ENCODE measurements at regions not wholly inside any gene's neighbourhood (a gene's known extent, or its start where the extent isn't known, plus 50 kb on each side); places are given as distances from the start of the nearest gene placed in this dataset.
"Not testable (repeated sequence)": the region's sequence is repeated elsewhere in the genome, so short reads cannot be mapped to it uniquely, and the experiment has no call there.

DNA sequence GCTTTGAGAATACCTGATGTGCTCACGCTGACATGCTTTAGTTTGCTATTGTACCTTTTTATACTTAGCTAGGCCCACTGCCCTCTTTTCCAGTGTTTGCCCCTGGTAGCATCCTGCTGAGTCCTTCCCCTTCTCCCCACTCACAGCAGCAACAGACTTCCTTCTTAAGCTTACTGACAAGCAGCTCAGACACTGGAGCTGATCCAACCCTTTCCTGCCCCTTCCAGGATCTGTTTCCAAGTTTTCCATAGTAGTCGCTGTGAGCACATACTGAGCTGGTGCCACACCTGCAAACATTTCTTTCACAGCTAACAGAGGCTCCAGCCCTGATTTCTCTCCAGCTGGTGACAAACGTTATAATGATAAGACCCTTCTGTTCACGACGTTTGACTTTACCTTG is 991.4 kb upstream of the CELF4 start:
- DNase-seq: no peak

DNA sequence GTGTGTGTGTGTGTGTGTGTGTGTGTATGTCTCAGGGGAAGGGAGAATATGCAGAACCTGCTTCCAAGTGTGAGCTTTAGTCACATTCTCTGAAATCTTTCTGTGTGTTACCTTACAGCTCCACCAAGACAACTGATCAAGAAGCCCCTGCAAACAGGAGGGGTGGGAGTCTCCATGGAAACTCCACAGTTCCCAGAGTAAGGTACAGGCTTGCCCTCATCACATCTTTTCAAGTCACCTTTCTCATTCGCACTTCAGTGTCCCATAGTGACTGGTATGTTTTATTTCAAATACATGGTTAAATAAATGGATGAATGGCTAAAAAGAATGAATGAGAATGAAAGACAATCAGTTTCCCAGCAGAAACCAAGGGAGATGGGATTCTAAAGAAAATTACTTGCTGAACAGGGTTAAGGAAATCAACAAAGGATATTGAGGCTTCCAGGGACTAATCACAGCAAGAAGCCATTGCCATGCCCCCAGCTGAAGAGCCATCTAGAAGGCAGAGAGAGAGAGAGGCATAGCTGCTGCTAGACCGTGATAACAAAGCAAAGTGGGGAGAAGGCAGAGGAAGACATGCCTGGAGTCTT is 987.2 kb upstream of the CELF4 start:
- DNase-seq: no peak

DNA sequence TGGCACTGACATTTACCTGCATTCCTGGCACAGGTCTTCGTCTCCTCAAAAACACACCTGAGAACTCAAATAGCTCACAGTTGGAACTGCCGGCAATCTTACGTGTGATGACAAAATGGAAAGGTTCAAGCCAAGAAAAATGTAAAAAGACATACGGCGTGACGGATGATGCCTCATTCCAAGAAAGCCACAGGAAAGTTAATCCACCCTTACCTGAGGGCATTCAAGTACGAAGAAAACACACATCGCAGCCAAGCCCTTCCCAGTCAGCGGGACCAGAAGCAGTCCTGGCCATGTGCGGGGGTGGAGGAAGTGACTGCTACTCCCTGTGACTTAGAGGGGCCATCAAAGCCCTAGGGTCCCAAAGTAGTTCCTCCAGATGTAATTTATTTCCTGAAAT is 986.3 kb upstream of the CELF4 start:
- no peak for DNase-seq

DNA sequence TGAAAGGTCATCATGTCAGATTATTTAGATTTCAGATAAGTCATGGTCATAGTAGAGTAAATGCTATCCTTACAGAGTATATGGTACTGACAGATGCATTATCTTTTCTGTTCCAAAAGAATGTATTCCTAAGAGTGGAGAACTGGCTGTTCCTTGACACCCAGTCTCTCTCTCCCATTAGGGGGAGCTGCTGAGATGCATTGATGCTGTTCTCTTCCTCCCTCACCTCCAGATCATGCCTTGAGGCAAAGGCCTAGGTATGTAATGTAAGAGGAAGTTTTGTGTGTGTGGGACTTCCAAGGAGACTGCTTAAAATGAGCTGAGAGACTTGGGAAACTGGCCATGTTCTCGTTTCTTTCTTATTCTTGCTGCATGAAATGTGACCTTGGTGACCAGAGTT is 979.5 kb upstream of the CELF4 start:
- no peak for DNase-seq

DNA sequence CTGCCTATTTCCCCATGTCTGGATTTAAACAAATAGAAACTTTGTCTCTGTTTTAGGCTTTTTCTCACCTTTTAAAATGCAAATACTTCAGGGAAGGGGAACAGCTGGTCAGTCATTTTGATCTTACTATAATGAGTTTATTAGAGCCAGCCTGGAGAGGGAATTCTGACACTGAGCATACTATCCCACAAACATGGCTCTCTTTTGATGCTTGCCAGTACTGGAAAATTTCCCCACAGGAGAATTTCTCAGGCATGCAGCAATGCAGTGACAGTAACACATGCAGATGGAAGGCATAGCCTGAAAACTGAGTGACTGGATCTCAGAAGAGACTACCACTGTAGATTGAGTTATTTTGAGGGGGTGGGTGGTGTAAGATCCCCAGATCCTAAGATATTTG is 974.3 kb upstream of the CELF4 start:
- DNase-seq: no peak

DNA sequence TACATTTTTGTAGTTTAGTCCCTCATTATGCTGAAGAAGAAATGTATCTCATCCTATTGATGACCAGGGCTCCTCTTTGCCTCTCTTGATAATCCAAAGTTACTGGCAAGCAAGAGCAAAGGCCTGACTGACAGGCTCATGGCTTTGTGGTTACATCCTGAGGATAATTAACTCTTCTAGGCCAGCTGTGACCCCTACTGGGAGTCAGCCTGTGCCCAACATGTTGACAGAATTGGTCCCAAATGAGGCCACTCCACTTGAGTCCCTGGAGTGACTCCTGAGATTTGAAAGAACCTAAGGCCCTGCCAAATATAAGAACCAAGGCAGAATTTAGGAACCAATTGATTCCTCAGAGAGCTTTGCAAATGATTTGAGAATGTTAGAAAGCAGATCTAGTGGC is 973.8 kb upstream of the CELF4 start:
- no peak for DNase-seq

DNA sequence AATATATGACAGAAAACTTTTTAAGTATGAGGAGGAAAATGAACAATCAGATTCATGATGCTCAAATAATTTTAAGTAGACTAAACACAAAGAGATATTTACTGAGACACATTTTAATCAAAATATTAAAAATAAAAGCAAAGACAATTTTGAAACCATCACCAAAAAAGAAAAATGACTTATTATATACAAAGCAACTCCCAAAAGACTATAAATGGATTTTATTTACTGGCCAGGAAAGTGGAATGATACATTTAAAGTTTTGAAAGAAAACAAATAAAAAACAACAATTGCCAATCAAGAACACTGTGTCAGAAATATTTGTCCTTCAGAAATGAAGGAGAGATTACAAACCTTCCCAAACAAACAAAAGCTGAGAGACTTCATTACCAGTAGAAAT is 968.5 kb upstream of the CELF4 start:
- no peak for DNase-seq

DNA sequence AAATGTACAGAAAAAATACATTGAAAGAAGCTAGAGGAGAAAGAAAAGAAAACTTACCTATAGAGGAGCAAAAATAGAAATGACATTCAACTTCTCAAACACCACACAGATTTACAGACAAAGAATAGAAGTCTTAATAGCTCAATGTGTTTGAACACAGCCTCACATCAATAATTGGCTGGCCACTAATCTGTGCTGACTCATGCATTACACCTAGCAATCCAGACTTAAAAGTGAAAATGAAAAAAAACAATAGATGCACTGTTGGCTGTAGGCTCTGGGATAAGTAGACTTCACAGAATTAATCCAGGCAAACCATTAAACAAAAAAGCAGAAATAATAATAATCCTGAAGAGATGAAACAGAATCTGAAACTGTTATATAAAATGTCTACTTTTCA is 961.3 kb upstream of the CELF4 start:
- DNase-seq: no peak

DNA sequence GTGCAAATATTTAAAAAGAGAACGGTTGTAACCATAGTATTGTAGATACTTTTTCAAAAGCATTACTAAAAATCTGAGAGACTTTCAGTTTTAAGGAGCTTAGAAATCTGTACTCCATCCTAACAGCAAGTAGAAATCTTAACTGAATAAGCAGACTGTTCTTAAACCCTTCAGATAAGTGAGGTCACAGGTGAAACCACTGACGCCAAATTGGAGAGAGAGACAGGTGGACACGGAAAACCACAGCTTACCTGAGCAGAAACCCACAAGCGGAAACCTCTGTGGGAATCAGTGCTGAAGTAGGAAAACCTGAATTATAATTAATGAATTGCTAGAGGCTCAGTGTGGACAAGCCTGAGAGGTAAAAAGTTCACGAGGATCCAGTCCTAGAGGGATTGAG is 959.4 kb upstream of the CELF4 start:
- no peak for DNase-seq

DNA sequence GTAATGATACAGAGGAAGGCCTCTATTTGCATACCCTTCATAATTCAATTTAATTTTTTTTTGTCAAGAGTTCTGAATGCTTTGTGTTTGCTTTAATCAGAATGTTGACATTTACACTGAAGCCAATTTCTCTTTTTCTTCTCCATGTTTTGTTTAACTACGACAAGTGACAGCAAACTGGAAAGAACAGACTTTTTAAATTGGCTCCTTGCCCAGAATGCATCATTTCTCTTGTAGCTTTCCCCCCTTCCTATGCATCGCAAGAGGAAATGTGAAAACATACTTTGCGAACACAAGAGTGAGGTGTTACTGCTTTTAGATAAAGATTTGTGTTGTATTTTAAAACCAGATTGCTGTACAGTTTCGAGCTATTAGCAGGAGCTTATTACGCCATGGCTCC is 955.2 kb upstream of the CELF4 start:
- no peak for DNase-seq

DNA sequence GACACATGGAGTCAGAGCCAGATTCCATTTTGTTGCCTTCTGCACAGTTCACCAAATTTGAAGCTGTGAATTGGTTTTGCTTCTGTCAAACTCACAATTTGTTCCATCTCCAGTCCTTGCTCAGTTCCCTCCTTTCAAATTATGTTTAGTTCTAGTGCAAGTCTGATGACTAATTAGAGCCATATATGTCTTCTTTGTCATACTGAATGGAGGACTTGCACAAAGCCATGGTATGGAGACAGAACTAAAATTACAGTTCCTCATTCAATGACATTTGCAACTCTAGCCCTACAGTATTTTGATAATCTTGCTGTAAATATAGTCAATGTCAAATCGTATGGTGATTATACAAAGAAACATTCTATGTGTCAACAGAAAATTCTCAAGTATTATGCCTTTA is 936.9 kb upstream of the CELF4 start:
- no peak for DNase-seq

DNA sequence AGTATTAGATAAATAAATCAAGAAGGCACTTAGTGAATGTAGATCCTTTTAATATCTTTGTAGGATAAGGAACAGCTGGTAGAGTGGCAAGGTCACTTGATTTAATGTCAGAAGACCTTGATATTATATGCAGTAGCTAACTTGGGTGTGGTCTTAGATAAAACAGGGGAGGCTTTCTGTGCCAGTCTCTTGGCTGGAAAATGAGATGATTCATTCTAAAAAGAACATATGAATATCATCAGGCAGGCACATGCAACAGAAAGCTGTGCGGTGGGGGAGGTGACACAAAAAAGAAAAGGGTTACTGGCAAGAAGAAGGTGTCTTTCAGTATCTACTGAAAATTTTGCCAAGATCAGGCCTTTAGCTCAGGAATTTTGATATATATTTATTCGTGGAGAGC is 931.7 kb upstream of the CELF4 start:
- no peak for DNase-seq

DNA sequence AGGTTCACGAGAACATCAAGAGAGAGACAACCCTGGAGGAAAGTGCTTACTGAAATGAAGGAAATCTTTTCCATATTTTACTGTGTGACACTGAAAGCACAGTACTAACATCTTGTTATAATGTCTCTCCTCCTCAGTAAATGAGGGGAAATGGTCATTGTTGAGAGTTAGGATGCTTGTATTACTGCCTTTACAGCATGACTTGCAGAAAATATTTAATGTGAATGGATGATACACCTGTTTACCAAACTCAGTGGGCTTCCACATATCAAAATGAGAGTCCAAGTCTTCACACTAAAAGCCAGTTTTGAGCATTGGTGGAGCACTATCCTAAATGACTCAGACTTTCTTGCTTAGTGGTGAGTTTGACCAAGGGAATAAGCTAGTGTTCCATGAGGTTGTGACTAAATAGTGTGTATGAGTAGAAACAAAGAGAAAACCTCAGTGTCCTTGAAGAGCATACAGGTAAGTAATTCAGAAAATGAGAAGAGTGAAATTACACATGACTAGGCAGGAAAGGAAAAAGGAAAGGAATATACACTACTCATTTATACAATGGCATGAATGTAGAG is 930.7 kb upstream of the CELF4 start:
- DNase-seq: no peak

DNA sequence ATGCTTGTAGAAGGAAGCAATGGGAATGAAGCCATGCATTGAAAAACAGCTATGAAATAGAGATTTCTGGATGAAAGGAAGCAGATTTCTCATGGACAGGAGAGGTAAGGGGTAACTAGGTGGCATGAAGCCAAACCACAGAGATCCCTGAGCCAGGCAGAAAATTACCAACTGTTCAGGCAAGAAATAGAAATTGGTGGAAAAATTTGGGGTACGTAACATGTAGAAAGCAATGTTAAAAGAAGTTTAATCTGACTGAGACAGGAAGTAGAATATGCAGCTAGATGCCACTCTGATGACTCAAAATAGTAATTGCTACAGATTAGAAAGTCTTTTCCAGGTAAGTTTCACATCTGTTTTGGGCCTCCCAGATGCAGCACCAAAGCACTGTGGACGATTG is 928.5 kb upstream of the CELF4 start:
- DNase-seq: no peak

DNA sequence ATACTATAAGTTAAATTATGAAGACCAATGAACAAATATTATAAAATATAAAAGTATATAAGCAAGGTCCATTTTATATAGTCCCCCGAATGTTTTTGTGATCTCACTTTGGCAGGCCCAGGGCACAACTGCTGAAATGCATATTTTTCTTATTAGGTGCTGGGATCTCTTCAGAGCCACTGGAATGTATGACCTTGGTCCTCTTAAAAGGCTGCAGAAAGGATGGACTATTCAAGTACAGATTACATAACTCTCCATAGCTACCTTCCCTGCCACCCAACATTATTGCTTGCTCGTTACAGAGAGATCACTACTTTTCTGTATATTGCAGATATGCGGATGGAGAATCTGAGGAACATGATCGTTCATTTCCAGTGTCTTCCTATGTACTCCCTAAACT is 925.6 kb upstream of the CELF4 start:
- no peak for DNase-seq

DNA sequence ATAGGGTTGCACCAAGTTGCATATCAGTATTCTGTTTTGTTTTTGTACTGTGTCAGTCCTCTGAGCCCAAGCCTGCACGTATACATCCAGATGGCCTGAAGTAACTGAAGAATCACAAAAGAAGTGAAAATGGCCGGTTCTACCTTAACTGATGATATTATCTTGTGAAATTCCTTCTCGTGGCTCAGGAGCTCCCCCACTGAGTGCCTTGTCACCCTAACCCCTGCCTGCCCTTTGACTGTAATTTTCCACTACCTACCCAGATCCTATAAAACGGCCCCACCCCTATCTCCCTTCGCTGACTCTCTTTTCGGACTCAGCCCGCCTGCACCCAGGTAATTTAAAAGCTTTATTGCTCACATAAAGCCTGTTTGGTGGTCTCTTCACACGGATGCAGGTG is 924.1 kb upstream of the CELF4 start:
- DNase-seq: not testable (repeated sequence)

DNA sequence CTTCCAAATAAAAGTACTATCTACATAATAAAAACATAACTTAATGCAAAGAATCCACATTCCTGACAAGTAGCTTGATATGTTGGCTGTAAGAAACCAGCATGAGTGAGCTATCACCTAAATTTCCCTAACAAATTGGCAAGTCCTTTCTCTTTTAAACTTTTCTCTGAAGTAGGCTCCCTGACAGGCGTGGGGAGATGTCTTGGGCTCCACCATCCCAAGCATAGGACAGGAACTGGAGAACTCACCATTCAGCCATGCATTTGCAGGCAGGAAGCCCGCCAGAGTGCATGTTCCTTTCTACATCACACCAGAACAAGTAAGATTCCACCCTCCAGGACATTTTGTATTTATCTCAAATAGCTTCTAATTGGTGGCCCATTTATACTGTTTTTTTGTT is 921.9 kb upstream of the CELF4 start:
- no peak for DNase-seq

DNA sequence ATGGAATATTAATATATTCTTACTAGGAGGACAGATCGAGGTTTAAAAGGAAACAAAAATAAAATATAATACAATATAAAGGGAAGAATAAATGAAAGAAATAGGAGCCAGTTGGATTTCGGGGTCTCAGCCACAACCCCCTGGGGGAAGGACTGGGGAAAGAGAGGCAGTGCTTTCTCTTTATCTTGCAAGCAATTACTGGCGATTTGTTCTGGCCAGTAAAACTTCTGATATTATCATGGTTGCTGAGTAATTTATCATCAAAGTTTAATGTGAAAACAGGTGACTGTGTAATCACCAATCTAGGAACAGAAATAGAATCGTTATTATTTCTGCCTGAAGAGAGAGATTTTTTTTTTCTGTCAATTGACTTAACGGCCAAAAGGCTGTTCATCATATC is 917.7 kb upstream of the CELF4 start:
- DNase-seq: no peak

DNA sequence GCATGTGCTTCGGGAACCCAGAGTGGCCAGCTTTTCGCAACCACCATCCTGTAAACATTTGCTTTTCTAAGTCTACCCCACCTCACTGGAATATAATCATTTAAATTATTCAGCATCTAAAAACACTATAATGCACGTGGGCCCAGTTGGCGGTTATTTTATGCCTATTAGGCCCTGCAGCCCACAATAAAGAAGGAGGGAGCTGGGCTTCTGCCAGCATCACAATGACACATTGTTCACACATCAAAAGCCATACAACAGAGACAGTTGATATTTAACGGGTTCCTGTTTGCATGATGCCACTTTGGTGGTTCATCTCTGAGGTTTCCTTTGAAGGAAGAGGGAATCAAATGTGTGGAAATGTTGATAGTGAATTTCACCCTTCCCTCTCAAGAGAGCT is 916.0 kb upstream of the CELF4 start:
- no peak for DNase-seq

DNA sequence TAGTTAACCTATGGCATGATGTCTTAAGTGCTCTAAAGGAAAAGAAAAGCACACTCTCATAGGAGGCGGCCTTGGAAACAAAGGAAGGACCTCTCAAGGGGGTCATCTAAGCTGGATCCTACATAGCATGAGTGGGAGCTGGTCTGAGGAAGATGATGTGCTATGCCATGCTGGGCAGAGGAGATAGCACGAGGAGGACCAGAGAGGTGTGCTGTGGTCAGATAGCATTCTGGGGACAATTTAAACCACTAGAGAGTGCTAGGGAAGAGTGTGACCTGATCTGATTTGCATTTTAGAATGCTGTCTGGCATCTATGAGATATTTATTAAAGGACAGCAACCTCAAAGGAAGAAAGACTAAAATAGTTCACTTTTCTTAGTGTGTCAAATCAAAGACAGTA is 910.1 kb upstream of the CELF4 start:
- DNase-seq: no peak

DNA sequence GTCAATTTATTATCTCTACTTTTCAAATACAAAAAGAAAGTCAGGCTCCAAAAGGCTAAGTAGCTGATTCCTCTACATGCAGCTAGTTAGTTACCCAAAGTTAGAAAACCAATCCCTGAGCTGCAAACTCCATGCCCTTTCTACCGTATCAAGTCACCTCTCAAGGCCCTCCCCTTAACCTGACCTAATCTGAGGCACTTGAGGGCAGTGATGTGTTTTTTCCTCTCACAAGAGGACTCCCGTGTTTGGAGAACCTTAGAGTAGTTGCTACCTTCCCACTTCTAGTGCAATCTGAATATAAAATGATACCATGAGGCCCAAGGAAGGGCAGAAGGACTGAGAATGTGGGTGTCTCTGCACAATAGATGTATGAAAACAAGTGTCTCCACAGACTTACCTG is 907.9 kb upstream of the CELF4 start:
- DNase-seq: no peak

DNA sequence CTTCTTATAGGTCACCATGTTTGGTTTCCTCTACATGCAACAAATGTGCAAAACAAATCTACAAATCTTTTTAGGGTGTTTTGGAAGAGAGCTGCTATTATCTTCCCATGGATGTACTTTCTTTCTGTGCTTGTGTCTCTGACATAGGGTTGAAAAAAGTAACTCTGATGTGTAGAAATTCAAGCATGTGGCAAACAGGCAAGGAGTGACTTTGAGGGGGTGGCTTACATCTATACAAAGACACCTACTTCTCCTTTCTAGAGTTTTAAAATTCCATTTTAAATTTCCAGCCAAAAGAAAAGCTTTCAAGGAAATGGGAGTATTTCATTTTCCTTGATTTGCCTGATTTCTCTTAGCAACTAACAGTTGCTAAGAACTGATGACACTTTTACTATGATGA is 904.8 kb upstream of the CELF4 start:
- DNase-seq: no peak

DNA sequence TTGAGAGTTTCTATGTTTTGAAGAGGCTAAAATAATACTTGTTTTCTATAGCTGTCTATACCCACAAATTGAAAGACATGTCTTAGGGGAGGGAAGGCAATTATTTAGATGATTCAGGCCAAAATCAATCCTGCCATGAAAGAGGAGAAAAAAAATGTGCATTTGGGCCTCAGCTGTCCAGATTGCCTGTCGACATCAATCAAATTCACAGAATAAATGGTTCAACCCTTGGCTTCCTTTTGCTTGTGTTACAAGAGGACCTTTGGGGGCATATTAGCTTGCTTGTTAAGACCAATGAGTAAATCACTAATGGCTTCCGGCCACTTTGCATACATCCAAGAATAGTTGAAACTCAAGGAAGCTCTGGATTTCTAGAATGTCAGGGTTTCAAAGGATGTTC is 900.8 kb upstream of the CELF4 start:
- no peak for DNase-seq

DNA sequence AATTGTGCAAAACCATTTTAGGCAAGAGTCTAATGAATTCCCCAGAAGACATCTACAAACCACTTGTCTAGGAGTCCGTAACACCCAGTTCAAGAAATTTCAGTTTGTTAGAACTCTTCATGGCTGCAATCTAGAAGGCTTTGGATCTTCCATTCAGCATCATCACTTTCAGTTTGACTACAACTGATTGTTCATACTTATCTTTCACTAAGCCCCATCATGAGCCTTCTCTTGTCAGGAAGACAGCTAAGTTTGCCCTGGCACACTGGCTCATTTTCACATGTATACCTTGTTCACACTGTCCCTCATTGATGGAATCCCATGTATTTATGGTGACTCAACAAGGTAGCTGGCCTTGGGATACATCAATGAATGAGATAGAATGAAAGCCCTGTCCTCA is 898.4 kb upstream of the CELF4 start:
- no peak for DNase-seq

DNA sequence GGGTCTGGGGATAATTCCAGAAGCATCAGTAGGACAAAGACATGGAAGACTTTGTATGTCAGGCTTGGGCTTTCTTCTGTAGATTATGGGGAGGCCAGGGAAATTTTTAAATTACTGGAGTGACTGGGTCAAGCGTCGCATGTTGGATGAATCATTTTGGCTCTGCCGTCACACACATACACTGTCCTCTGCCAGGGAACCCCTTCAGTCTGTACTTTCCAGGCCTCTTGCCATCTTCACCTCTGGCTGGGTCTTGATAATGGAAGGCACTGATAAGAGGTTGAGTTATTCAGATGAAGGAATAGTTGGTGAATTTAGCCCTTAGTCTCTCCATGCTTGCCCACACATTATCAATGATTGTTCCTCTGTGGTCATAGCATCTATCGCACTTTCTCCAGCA is 895.1 kb upstream of the CELF4 start:
- no peak for DNase-seq
